ENCODE measurements at regions not wholly inside any gene's neighbourhood (a gene's known extent, or its start where the extent isn't known, plus 50 kb on each side); places are given as distances from the start of the nearest gene placed in this dataset.

- TF ChIP-seq CTCF (optimal IDR thresholded peaks at IDR 0.05 in 1 of 3, IDR thresholded peaks at IDR 0.05 in 1 of 3, conservative IDR thresholded peaks at IDR 0.05 in 1 of 3; ENCODE audit: extremely low read depth in 1 of 3, insufficient read depth in 2 of 3, low read length in 3 of 3) (no peak), EZH2 (IDR thresholded peaks at IDR 0.05; ENCODE audit: low read length) (no peak)
These were observed 186.8 kb downstream of the SATB1 start for GRCh38 chr3:18238332-18238731.
